Activated CD8-positive, alpha-beta memory T cell treated with anti-CD3 and anti-CD28 coated beads for 48 hours (primary cell): ENCODE measurements at regions not wholly inside any gene's neighbourhood (a gene's known extent, or its start where the extent isn't known, plus 50 kb on each side); places are given as distances from the start of the nearest gene placed in this dataset.

Source experiments
- DNase-seq, 3 experiments: peaks; one replicate each; pipeline ENCODE4 v3.0.0-alpha.2; 2020; ENCODE audit warnings: low read depth in 2 of 3, low spot score in 2 of 3

- DNase-seq: no peak
Observed at GRCh38 chr18:11322006-11322405, 172.6 kb upstream of the PIEZO2 start.

- DNase-seq: no peak
Observed at GRCh38 chr18:11320986-11321385, 171.6 kb upstream of the PIEZO2 start.

DNA sequence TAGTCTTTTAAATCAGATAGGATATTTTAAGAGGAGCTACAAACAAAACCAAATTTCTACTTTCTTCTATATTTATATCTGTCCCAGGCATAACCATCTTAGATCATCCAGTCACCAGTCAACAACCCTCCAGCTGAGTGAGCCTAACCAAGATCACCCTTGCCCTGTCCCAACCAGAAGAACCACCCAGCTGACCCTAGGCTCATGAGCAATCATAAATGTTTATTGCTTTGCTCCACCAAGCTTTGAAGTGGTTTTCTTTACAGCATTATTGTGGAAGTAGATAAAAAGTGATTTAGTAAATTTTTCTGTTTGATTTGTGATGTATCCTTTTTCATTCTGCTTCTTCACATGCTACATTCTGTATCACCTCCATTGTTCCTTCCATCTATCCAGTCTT is 167.2 kb upstream of the PIEZO2 start:
- no peak for DNase-seq

GRCh38 chr18:11310476-11311086 is 161.2 kb upstream of the PIEZO2 start:
- DNase-seq: peak in 1 of 3 experiments; percentile 12

DNA sequence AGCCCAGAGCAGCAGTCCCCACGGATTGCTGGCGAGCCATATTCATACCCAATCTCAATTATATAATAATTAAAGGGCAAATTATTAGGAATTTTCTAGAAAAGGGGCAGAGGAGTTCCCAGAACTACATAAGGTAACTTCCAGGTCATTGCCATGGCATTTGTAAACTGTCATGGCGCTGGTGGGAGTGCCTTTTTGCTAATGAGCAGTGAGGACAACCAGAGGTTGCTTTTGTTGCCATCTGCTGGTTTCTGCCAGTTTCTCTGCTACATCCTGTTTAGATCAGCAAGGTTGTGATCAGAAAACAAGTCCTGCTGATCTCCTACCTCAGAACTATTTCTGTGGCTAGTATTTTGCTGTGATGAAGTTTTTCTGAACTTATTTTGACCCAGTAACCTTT is 159.8 kb upstream of the PIEZO2 start:
- no peak for DNase-seq

- no peak for DNase-seq
Observed at GRCh38 chr18:11308499-11308898, 159.1 kb upstream of the PIEZO2 start.

- no peak for DNase-seq
Observed at GRCh38 chr18:11307716-11308115, 158.3 kb upstream of the PIEZO2 start.

GRCh38 chr18:11305507-11305906 is 156.1 kb upstream of the PIEZO2 start:
- DNase-seq: no peak

- DNase-seq: no peak
Observed at GRCh38 chr18:11304928-11305327, 155.6 kb upstream of the PIEZO2 start.

DNA sequence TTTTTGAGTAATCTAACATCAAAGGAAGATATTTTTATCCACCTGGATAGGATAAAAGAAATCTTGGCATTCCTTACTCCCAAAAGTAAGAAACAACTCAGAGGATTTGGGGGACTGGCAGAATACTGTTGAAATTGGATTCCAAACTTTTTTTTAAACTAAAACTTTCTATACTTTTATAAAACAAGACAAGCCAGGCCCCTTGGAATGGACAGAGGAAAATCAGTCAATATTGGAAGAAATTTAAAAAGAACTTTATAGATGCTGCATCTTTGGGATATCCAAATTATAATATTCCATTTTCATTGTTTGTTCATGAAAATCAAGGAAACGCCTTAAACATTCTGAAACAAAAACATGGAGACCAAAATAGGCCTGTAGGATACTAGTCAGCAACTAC is 147.6 kb upstream of the PIEZO2 start:
- DNase-seq: no peak

DNA sequence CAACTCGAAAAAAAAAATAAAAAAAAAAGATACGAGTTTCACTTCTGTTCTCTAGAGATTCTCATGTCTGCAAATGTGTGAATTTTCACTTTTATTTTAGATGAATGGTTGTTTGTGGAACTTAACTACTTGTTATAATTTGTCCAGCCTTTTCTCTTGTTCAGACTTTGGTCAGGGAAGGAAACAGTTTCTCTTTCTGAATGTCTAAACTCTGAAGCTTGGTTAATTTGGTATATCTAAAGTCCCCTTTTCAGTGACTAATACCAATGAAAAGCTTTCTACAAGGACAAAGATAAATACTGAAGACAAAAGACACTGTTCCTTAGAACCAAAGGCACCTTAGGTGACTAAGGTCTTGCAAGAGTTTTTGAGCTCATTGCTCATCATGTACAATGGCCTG is 144.4 kb upstream of the PIEZO2 start:
- DNase-seq: no peak

- no peak for DNase-seq
Observed at GRCh38 chr18:11290786-11291185, 141.4 kb upstream of the PIEZO2 start.

GRCh38 chr18:11289248-11289647 is 139.9 kb upstream of the PIEZO2 start:
- DNase-seq: no peak

- no peak for DNase-seq
Observed at GRCh38 chr18:11288401-11288800, 139.0 kb upstream of the PIEZO2 start.

DNA sequence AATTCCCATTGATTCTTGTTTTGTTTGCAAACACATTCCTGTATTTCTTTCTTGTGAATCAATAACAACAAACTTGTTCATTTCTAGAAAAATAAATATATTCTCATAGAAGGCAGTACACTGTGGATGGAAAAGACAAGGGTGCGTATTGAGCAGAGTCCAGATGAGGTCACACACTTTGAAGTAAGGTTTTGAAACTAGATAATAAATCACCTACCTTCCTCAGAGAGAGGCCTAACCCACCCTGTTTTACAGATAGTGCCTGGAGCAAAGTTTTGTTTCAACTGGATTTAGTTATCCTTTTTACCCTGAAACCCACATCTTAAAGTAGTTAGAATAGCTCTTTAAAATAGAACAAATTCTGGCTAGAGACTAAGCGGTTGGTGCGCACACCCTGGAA is 137.1 kb upstream of the PIEZO2 start:
- no peak for DNase-seq

GRCh38 chr18:11284811-11285210 is 135.4 kb upstream of the PIEZO2 start:
- no peak for DNase-seq

DNA sequence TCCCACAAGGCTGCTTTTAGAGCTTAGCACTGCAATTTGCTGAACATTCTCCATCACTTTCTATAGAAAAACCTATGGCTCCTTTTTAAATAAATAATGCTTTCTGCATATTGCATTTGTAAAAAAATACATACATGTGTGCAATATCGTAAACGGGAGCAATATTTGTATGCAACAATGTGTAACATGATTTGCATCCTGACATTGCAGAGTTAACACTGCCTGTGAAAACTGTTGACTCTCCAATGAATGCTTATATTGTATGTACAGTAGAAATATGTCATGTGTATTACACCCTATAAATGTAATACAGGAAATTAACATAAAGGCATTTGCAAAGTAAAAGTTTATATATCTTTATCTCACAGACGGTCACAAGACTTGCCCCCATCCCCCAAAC is 135.0 kb upstream of the PIEZO2 start:
- DNase-seq: no peak

- no peak for DNase-seq
Observed at GRCh38 chr18:11283479-11284161, 134.3 kb upstream of the PIEZO2 start.

GRCh38 chr18:11279461-11279860 is 130.1 kb upstream of the PIEZO2 start:
- DNase-seq: no peak

DNA sequence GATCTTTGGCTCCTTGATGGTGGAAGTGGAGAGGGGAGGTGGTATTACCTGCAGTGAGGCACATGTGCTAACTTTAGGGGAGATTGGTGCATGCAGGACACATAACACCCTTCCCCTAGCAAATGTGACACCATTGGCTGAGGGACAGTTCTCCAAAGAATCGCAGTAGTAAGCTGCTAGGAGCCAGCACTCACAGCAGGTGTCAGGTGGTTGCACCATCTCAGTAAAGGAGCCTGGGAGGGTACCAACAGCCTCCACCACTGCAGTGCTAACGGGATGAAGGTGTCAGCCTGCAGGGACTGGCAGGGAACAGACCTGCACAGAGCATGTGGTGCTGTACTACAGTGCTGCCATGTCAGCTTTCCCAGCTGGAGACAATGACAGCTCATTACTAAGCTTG is 127.3 kb upstream of the PIEZO2 start:
- no peak for DNase-seq

- no peak for DNase-seq
Observed at GRCh38 chr18:11274144-11274794, 124.9 kb upstream of the PIEZO2 start.

- no peak for DNase-seq
Observed at GRCh38 chr18:11272516-11272915, 123.1 kb upstream of the PIEZO2 start.

DNA sequence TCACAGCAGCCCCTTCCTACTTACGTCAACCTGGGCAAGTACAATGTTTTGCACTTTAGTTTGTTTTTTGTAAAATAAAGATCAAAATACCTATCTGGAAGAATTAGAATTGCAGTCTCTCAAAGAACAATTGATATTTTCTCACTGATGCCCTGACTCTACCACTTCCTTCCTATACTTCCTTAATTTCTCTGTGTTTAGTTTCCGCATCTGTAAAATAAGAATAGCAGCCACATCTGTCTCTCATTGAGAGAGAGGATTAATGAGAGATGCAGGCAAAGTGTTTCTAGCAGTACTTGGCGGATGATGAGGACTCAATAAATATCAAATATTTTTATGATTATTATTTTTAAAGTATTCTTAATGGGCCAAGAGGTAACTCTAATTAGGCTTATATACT is 122.6 kb upstream of the PIEZO2 start:
- no peak for DNase-seq
